ENCODE measurements at regions not wholly inside any gene's neighbourhood (a gene's known extent, or its start where the extent isn't known, plus 50 kb on each side); places are given as distances from the start of the nearest gene placed in this dataset.

- TF ChIP-seq CTCF (IDR thresholded peaks at IDR 0.05) (no peak), EZH2 (IDR thresholded peaks at IDR 0.05; ENCODE audit: borderline replicate concordance, insufficient read depth, low read depth, low read length, poor library complexity, severe bottlenecking) (no peak)
Measured at GRCh38 chr2:113357071-113357470, 78.3 kb upstream of the PAX8 start.
